ENCODE measurements at regions not wholly inside any gene's neighbourhood (a gene's known extent, or its start where the extent isn't known, plus 50 kb on each side); places are given as distances from the start of the nearest gene placed in this dataset.

GRCh38 chr7:120170834-120171233 lies 102.1 kb upstream of the KCND2 start:
- no peak overlapping the region for H4K8ac ChIP-seq (ENCODE audit: low read length)
- no peak overlapping the region for H3K14ac ChIP-seq (ENCODE audit: low read length in 2 of 2)
- H2BK5ac ChIP-seq (ENCODE audit: low read depth, low read length, poor library complexity, severe bottlenecking) = no peak overlapping the region
- no peak overlapping the region for H3K4ac ChIP-seq (ENCODE audit: low read depth in 1 of 2, low read length in 2 of 2)
- no peaks in the 10 kb centered on the region for H3K36me3 ChIP-seq (ENCODE audit: control insufficient read depth in 1 of 2, insufficient read depth in 2 of 2, low read depth in 1 of 2, low read length in 2 of 2)
- H3K27ac ChIP-seq (ENCODE audit: low read length, poor library complexity, severe bottlenecking) = no peak overlapping the region
- no peak overlapping the region for H2BK15ac ChIP-seq (ENCODE audit: low read depth, poor library complexity, severe bottlenecking)
- H2AFZ ChIP-seq (ENCODE audit: low read depth, low read length) = no peak overlapping the region
- H3K4me3 ChIP-seq (ENCODE audit: insufficient read depth in 1 of 2, low read depth in 1 of 2, low read length in 2 of 2) = no peak overlapping the region
- no peaks in the 10 kb centered on the region for H3K9me3 ChIP-seq (ENCODE audit: control insufficient read depth, low read length)
- no peaks in the 10 kb centered on the region for H3K4me1 ChIP-seq (ENCODE audit: control insufficient read depth, insufficient read depth, low read depth, low read length)
- H4K91ac ChIP-seq (ENCODE audit: low read length) = no peak overlapping the region
- H2BK12ac ChIP-seq (ENCODE audit: low read length in 2 of 2) = no peak overlapping the region
- no peak overlapping the region for H2BK120ac ChIP-seq (ENCODE audit: low read depth, low read length)
- no peak overlapping the region for H3K18ac ChIP-seq (ENCODE audit: low read depth in 1 of 2, low read length in 2 of 2)
- no peak overlapping the region for H2AK5ac ChIP-seq (ENCODE audit: low read length, severe bottlenecking)
- peak; percentile 12 for DNase-seq
- H3K4me2 ChIP-seq (ENCODE audit: low read length, poor library complexity, severe bottlenecking) = no peak overlapping the region
- no peaks in the 10 kb centered on the region for H3K79me1 ChIP-seq (replicated peaks; ENCODE audit: low read length, poor library complexity, severe bottlenecking)
- H3K23ac ChIP-seq (ENCODE audit: low read length in 2 of 2) = no peak overlapping the region
- no peaks in the 10 kb centered on the region for H3K27me3 ChIP-seq (ENCODE audit: control insufficient read depth in 1 of 2, insufficient read depth in 1 of 2, low read length in 2 of 2)
- peak overlapping the region; percentile 71 for H3K9ac ChIP-seq (ENCODE audit: low read length)

- Histone ChIP-seq H2BK5ac (ENCODE audit: low read depth, low read length, poor library complexity, severe bottlenecking) (no peak overlapping the region), H4K91ac (ENCODE audit: low read length) (no peak overlapping the region)
Measured at GRCh38 chr7:120171406-120171805, 101.6 kb upstream of the KCND2 start.

DNA sequence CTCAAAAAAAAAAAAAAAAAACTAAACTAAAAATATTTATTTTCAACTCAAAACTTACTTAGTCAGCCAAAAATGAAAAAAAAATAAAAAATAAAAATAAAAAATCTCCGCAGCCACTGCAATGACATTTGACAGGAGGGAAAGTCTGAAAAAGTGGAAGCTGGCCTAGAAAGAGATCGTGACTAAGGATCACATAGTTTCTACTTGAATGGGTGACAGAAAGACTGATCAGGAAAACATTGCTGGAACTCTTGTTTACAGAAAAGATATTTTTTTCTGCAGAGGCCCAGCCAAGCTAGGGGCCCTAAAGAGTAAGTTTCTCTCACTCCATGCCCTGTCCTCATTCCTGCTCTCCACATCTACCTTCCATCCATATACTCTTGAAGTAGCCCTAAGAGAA lies 92.8 kb upstream of the KCND2 start:
- Histone ChIP-seq H3K9me3 (ENCODE audit: control insufficient read depth, low read length) (no peaks in the 10 kb centered on the region), H4K91ac (ENCODE audit: low read length) (no peak overlapping the region), H3K14ac (ENCODE audit: low read length in 2 of 2) (no peak overlapping the region), H3K18ac (ENCODE audit: low read depth in 1 of 2, low read length in 2 of 2) (no peak overlapping the region), H2BK120ac (ENCODE audit: low read depth, low read length) (no peak overlapping the region), H3K23ac (ENCODE audit: low read length in 2 of 2) (no peak overlapping the region), H3K4me3 (ENCODE audit: insufficient read depth in 1 of 2, low read depth in 1 of 2, low read length in 2 of 2) (no peak overlapping the region), H3K27ac (ENCODE audit: low read length, poor library complexity, severe bottlenecking) (no peak overlapping the region), H2AFZ (ENCODE audit: low read depth, low read length) (no peak overlapping the region), H3K79me1 (replicated peaks; ENCODE audit: low read length, poor library complexity, severe bottlenecking) (no peaks in the 10 kb centered on the region), H3K27me3 (ENCODE audit: control insufficient read depth in 1 of 2, insufficient read depth in 1 of 2, low read length in 2 of 2) (no peaks in the 10 kb centered on the region), H3K9ac (ENCODE audit: low read length) (peak overlapping the region; percentile 23), H3K4ac (ENCODE audit: low read depth in 1 of 2, low read length in 2 of 2) (no peak overlapping the region), H4K8ac (ENCODE audit: low read length) (no peak overlapping the region), H2BK12ac (ENCODE audit: low read length in 2 of 2) (no peak overlapping the region), H3K4me2 (ENCODE audit: low read length, poor library complexity, severe bottlenecking) (no peak overlapping the region), H3K36me3 (ENCODE audit: control insufficient read depth in 1 of 2, insufficient read depth in 2 of 2, low read depth in 1 of 2, low read length in 2 of 2) (no peaks in the 10 kb centered on the region), H3K4me1 (ENCODE audit: control insufficient read depth, insufficient read depth, low read depth, low read length) (no peaks in the 10 kb centered on the region), H2BK5ac (ENCODE audit: low read depth, low read length, poor library complexity, severe bottlenecking) (no peak overlapping the region), H2AK5ac (ENCODE audit: low read length, severe bottlenecking) (no peak overlapping the region), H2BK15ac (ENCODE audit: low read depth, poor library complexity, severe bottlenecking) (no peak overlapping the region)
- 81% methylated on average over 2 of the region's 2 CpGs for WGBS
- DNase-seq = peak; percentile 42

More at GRCh38 chr7:120171406-120171805, 101.6 kb upstream of the KCND2 start:
- Histone ChIP-seq H3K23ac (ENCODE audit: low read length in 2 of 2) (no peak overlapping the region), H3K4ac (ENCODE audit: low read depth in 1 of 2, low read length in 2 of 2) (no peak overlapping the region), H3K27ac (ENCODE audit: low read length, poor library complexity, severe bottlenecking) (no peak overlapping the region), H3K4me3 (ENCODE audit: insufficient read depth in 1 of 2, low read depth in 1 of 2, low read length in 2 of 2) (no peak overlapping the region), H2AFZ (ENCODE audit: low read depth, low read length) (no peak overlapping the region), H2BK12ac (ENCODE audit: low read length in 2 of 2) (no peak overlapping the region), H3K27me3 (ENCODE audit: control insufficient read depth in 1 of 2, insufficient read depth in 1 of 2, low read length in 2 of 2) (no peaks in the 10 kb centered on the region), H3K4me2 (ENCODE audit: low read length, poor library complexity, severe bottlenecking) (no peak overlapping the region), H2AK5ac (ENCODE audit: low read length, severe bottlenecking) (no peak overlapping the region), H3K14ac (ENCODE audit: low read length in 2 of 2) (no peak overlapping the region), H2BK15ac (ENCODE audit: low read depth, poor library complexity, severe bottlenecking) (no peak overlapping the region), H3K18ac (ENCODE audit: low read depth in 1 of 2, low read length in 2 of 2) (no peak overlapping the region), H3K9ac (ENCODE audit: low read length) (peak overlapping the region; percentile 71), H2BK120ac (ENCODE audit: low read depth, low read length) (no peak overlapping the region), H4K8ac (ENCODE audit: low read length) (no peak overlapping the region), H3K4me1 (ENCODE audit: control insufficient read depth, insufficient read depth, low read depth, low read length) (no peaks in the 10 kb centered on the region), H3K9me3 (ENCODE audit: control insufficient read depth, low read length) (no peaks in the 10 kb centered on the region), H3K79me1 (replicated peaks; ENCODE audit: low read length, poor library complexity, severe bottlenecking) (no peaks in the 10 kb centered on the region), H3K36me3 (ENCODE audit: control insufficient read depth in 1 of 2, insufficient read depth in 2 of 2, low read depth in 1 of 2, low read length in 2 of 2) (no peaks in the 10 kb centered on the region)
- no peak for DNase-seq
- no CpG with 5 or more reads among the region's 1 CpG for WGBS

- Histone ChIP-seq H3K4ac (ENCODE audit: low read depth in 1 of 2, low read length in 2 of 2) (no peak overlapping the region), H4K8ac (ENCODE audit: low read length) (no peak overlapping the region), H3K9me3 (ENCODE audit: control insufficient read depth, low read length) (no peaks in the 10 kb centered on the region), H2BK120ac (ENCODE audit: low read depth, low read length) (no peak overlapping the region), H3K14ac (ENCODE audit: low read length in 2 of 2) (no peak overlapping the region), H3K4me1 (ENCODE audit: control insufficient read depth, insufficient read depth, low read depth, low read length) (no peaks in the 10 kb centered on the region), H2AFZ (ENCODE audit: low read depth, low read length) (no peak overlapping the region), H2BK15ac (ENCODE audit: low read depth, poor library complexity, severe bottlenecking) (no peak overlapping the region), H2BK12ac (ENCODE audit: low read length in 2 of 2) (no peak overlapping the region), H3K4me3 (ENCODE audit: insufficient read depth in 1 of 2, low read depth in 1 of 2, low read length in 2 of 2) (no peak overlapping the region), H3K36me3 (ENCODE audit: control insufficient read depth in 1 of 2, insufficient read depth in 2 of 2, low read depth in 1 of 2, low read length in 2 of 2) (no peaks in the 10 kb centered on the region), H4K91ac (ENCODE audit: low read length) (no peak overlapping the region), H3K79me1 (replicated peaks; ENCODE audit: low read length, poor library complexity, severe bottlenecking) (no peaks in the 10 kb centered on the region), H3K18ac (ENCODE audit: low read depth in 1 of 2, low read length in 2 of 2) (no peak overlapping the region), H2BK5ac (ENCODE audit: low read depth, low read length, poor library complexity, severe bottlenecking) (no peak overlapping the region), H3K23ac (ENCODE audit: low read length in 2 of 2) (no peak overlapping the region), H3K27ac (ENCODE audit: low read length, poor library complexity, severe bottlenecking) (no peak overlapping the region), H3K27me3 (ENCODE audit: control insufficient read depth in 1 of 2, insufficient read depth in 1 of 2, low read length in 2 of 2) (no peaks in the 10 kb centered on the region), H3K4me2 (ENCODE audit: low read length, poor library complexity, severe bottlenecking) (no peak overlapping the region), H3K9ac (ENCODE audit: low read length) (no peak overlapping the region), H2AK5ac (ENCODE audit: low read length, severe bottlenecking) (no peak overlapping the region)
- DNase-seq = no peak
Measured at GRCh38 chr7:120181499-120181898, 91.5 kb upstream of the KCND2 start.

Measured in mesenchymal stem cell (in vitro differentiated cells and primary cell).